GM12872 (cell line): ENCODE measurements at regions not wholly inside any gene's neighbourhood (a gene's known extent, or its start where the extent isn't known, plus 50 kb on each side); places are given as distances from the start of the nearest gene placed in this dataset.

Experiments
- TF ChIP-seq, protein P1 (sequence below): IDR thresholded peaks from 3 replicates; pipeline ENCODE4 v1.5.1; 2011; ENCODE audit warnings: low read depth, mild to moderate bottlenecking, low read length, moderate library complexity; ENCODE audit not compliant: insufficient read depth

DNA sequence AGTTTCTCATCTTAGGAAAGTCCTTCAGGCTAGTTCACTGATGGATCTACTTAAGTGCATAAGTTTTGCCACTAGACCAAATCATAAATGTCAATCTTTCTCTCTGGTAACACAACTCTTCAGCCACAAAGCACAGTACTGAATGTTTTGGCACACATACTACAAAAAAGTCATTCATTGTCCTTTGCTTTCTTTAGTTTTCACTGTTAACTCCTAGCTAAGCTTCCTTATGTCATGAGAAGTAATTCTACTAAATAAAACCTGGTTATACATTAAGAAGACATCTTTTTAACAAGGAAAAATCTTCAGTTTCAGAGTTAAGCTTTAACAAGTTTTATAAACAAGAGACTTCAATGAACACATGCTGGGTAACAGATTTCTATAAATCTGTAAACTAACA, 379.2 kb upstream of the NFIA start:
- TF ChIP-seq, protein P1, sequence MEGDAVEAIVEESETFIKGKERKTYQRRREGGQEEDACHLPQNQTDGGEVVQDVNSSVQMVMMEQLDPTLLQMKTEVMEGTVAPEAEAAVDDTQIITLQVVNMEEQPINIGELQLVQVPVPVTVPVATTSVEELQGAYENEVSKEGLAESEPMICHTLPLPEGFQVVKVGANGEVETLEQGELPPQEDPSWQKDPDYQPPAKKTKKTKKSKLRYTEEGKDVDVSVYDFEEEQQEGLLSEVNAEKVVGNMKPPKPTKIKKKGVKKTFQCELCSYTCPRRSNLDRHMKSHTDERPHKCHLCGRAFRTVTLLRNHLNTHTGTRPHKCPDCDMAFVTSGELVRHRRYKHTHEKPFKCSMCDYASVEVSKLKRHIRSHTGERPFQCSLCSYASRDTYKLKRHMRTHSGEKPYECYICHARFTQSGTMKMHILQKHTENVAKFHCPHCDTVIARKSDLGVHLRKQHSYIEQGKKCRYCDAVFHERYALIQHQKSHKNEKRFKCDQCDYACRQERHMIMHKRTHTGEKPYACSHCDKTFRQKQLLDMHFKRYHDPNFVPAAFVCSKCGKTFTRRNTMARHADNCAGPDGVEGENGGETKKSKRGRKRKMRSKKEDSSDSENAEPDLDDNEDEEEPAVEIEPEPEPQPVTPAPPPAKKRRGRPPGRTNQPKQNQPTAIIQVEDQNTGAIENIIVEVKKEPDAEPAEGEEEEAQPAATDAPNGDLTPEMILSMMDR = no peak

DNA sequence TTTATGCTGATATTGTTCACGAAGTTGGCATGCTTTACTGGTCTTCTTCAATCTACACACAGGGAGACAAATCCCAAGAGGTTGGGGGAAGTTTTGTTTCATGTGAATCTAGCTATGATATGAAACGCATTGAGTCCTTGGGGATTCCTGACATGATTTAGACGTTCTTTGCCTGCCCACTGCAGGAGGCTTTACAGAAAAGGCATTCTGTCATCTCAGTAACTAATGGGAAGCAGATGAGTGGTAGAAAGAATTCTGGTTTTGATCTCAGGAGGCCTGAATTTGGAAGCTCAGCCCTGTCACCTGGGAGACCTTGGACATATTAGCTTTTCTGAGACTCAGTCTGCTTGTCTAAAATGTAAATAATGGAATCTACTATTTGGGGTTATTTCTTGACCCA, 383.0 kb upstream of the NFIA start:
- TF ChIP-seq, protein P1 = no peak

DNA sequence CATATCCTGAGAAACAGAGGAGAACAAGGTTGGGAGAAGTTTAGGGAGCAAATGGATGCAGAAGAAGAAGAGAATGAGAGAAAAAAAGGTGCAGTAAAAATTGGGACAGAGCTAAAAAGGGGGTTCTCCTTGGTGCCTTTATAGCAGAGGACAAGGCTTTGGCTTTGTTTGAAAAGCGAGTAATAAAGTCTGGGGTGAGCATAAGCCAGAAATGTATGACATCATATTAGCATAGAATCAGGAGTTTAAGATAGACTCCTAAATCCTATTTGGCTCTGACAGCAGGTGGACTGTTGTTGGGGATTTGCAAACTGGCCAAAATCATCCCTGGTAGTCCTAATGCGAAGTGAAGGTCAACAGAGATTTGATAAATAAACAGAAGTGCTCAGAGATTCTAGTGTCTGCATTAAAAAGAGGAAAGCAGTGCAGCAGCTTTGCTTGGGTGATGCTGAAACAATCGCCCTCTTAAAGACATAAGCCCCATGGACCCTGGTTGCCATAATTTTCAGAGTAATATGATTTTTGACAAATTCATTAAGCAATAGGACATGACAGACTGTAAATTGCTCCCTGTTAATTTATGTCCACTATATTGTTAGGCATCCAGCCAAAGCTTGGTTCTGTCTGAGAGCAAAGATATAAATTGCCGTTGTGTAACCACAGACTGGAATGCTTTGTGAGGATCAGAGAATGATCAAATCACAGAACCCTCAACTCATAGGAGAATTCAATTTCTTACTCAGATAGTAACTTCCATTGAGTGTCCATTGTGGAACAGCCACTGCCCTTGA, 385.0 kb upstream of the NFIA start:
- TF ChIP-seq, protein P1 = no peak

DNA sequence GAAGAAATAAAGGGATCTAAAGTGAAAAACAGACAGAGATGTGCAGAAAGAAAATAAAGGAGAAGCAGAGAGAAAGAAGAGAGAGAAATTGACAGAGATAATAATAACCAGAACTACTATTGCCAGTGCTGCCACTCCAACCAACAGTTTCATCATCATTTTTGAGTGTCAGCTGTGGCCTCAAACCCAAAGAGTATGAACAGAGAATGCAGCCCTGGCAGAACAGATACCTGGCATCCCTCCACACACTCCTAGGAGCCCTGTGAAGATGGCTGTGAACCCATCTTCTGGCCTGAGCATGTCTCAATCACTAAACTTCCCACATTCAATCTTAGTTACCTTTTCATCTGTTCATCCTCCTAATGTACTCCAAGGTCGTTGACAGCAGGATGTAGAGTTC, 385.8 kb upstream of the NFIA start:
- TF ChIP-seq, protein P1 = no peak

DNA sequence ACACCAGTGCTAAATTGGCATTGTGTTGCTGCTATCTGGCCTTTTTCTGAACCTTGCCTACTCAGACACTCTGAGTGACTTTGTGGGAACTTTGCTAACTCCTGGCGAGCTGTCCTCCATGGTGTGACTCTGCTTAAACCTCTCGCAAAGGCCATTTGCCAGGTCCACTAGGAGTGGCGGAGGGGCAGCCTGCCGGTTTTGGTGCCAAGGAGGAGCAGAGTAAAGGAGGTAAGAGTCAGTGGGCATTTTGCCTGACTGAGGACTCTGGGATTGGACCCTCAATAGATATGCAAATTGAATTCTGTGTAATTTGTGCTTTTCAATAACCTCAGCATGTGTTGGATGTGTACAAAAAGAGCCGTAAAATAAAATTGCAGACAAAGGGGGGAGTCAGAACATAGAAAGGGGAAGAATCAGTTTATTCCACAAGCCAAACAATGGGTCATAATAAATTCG, 386.6 kb upstream of the NFIA start:
- TF ChIP-seq, protein P1 = no peak

DNA sequence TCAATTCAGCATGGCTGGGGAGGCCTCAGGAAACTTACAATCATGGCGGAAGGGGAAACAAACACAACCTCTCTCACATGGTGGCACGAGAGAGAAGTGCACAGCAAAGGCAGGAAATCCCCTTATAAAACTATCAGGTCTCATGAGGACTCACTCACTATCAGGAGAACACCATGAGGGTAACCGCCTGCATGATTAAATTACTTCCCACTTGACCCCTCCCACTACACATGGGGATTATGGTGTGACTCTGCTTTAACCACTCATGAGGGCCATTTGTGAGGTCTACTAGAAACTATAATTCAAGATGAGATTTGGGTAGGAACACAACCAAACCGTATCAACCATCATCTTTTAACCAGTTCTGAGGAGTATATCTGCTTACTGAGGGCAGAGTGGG, 387.4 kb upstream of the NFIA start:
- TF ChIP-seq, protein P1 = no peak

DNA sequence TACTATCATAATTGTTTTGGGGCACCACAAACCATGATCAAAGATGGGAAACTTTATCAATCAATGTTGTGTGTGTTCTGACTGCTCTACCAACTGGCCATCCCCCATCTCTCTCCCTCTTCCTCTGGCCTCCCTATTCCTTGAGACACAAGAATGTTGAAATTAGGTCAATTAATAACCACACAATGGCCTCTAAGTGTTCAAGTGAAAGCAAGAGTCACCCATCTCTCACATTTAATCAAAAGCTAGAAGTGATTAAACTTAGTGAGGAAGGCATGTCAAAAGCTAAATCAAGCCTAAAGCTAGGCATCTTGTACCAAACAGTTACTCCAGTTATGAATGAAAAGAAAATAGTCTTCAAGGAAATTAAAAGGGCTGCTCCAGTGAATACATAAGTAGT, 390.3 kb upstream of the NFIA start:
- TF ChIP-seq, protein P1 = no peak
